ENCODE measurements at regions not wholly inside any gene's neighbourhood (a gene's known extent, or its start where the extent isn't known, plus 50 kb on each side); places are given as distances from the start of the nearest gene placed in this dataset.

DNA sequence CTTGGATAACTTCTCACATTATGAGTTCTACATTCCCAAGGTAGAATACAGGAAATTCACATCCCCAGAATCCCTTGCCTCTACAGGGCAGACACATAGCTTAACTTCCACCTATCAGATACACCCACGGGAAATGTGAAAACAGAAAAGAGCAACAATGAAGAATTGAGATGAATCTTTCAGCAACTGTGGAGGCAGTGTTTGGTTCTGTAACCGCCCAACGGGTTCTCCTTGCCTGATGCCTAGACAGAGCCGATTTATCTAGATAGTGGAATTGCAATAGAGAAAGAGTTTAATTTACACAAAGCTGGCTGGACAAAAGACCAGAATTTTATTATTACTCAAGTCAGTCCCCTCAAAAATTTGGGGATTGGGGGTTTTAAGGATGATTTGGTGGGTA, 138.8 kb downstream of the MTPAP start:
- TF ChIP-seq POLR2AphosphoS5 (IDR thresholded peaks at IDR 0.05; ENCODE audit: low read depth, low read length) = no peak
- no peak for TF ChIP-seq TAF1 (IDR thresholded peaks at IDR 0.05; ENCODE audit: borderline replicate concordance, low read depth, low read length)
- no peak for TF ChIP-seq POLR2A (IDR thresholded peaks at IDR 0.05; ENCODE audit: low read depth, low read length)
